GM12892 (cell line): ENCODE measurements at regions not wholly inside any gene's neighbourhood (a gene's known extent, or its start where the extent isn't known, plus 50 kb on each side); places are given as distances from the start of the nearest gene placed in this dataset.

Source experiments
- DNase-seq: peaks from one replicate; pipeline ENCODE4 v3.0.0; 2011; ENCODE audit not compliant: insufficient read length
- FAIRE-seq: peaks from 2 replicates; lab custom pipeline; 2011; peaks lifted over from hg19 to GRCh38; lab: Jason Lieb, UNC
- POLR2A ChIP-seq: IDR thresholded peaks from 2 replicates; pipeline ENCODE4 v1.6.1; 2011; ENCODE audit warnings: low read depth, low read length, control low read depth
- POLR2AphosphoS5 ChIP-seq: IDR thresholded peaks from 2 replicates; pipeline ENCODE4 v1.6.1; 2011; ENCODE audit warnings: low read depth, low read length, control low read depth
- TAF1 ChIP-seq: IDR thresholded peaks from 2 replicates; pipeline ENCODE4 v1.6.1; 2011; ENCODE audit warnings: low read depth, mild to moderate bottlenecking, control low read depth, low read length, borderline replicate concordance

DNA sequence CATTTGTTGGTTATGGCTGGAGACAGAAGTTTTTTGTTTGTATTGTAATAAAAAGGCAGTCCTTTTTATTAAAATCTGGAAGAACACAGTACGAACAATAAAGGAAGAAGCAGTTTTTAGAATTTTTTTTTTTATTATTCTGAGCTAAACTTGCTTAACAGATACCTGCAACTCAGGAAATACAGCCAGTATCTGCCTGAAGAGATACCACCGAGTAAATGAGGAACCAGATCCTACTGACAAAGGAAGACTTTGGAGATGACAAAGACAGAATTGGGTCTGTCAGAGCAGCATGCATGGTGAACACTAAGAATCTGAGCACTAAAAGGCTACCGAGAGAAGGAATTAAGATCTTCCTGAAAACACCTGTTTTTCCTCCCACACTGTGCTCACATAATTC is 1335.9 kb upstream of the SORCS1 start:
- FAIRE-seq (no peak), DNase-seq (no peak)
- TF ChIP-seq TAF1 (no peak), POLR2AphosphoS5 (no peak), POLR2A (no peak)

DNA sequence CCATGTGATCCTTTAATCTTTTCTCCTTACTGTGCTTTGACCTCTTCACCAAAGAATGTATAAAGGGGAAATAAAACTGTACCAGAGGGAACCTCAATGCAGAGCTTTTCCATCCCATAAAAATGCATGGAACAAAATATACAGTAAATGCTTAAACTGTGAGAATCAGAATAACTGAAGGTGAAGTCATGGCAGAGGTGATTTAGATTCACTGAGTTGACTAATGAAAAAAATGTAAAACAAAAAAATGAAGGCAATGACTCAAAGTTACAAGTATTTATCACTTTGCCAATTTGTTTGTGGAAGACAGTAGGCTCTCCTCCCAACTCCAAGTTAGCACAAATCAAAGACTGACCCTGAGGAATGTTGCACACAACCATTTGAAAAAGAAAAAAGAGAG is 1331.6 kb upstream of the SORCS1 start:
- TF ChIP-seq POLR2AphosphoS5 (no peak), TAF1 (no peak), POLR2A (no peak)
- no peak for FAIRE-seq

DNA sequence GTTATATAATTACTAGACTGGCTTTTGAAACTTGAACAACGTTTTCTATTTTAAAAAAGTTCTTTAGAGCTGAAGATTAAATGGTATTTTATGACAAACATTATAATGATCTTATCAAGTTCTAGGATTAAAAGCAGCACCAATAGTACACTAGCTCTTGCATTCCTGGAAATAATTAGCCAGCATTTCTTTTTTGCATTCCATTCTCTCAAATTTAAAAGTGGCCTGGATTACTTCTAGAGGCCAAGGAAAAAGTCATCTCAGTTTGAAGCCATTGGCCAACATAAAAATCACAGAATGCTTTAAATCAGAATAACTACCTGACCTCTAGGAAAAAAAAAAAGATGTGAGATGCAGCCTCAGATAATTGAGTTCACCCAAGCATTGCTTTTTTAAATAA is 1326.4 kb upstream of the SORCS1 start:
- TF ChIP-seq TAF1 (no peak), POLR2A (no peak), POLR2AphosphoS5 (no peak)
- DNase-seq (no peak), FAIRE-seq (no peak)

More for the DNA sequence above, 1331.6 kb upstream of the SORCS1 start:
- no peak for DNase-seq

DNA sequence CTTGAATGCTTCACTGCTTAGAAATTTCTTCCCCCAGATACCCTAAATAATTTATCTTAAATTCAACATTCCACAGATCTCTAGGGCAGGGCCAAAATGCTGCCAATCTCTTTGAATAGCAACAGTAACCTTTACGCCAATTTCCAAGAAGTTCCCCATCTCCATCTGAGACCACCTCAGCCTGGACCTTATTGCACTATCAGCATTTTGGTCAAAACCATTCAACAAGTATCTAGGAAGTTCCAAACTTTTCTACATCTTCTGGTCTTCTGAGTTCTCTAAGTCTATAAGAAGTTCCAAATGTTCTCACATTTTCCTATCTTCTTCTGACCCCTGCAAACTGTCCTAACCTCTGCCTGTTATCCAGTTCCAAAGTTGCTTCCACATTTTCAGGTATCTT is 1306.9 kb upstream of the SORCS1 start:
- TF ChIP-seq POLR2A: no peak
- no peak for TF ChIP-seq POLR2AphosphoS5
- no peak for TF ChIP-seq TAF1
- FAIRE-seq: no peak
- DNase-seq: no peak

DNA sequence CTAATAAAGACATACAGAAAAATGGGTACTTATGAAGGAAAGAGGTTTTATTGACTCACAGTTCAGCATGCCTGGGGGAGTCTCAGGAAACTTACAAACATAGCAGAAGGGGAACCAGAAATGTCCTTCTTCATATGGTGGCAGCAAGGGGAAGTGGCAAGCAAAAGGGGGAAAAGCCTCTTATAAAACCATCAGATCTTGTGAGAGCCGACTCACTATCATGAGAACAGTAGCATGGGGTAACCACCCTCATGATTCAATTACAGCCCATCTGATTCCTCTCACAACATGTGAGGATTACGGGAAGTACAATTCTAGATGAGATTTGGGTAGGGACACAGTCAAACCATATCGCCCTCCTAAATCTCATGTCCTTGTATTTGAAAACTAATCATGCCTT is 1305.4 kb upstream of the SORCS1 start:
- DNase-seq: no peak
- no peak for TF ChIP-seq TAF1
- TF ChIP-seq POLR2A: no peak
- TF ChIP-seq POLR2AphosphoS5: no peak
- no peak for FAIRE-seq

DNA sequence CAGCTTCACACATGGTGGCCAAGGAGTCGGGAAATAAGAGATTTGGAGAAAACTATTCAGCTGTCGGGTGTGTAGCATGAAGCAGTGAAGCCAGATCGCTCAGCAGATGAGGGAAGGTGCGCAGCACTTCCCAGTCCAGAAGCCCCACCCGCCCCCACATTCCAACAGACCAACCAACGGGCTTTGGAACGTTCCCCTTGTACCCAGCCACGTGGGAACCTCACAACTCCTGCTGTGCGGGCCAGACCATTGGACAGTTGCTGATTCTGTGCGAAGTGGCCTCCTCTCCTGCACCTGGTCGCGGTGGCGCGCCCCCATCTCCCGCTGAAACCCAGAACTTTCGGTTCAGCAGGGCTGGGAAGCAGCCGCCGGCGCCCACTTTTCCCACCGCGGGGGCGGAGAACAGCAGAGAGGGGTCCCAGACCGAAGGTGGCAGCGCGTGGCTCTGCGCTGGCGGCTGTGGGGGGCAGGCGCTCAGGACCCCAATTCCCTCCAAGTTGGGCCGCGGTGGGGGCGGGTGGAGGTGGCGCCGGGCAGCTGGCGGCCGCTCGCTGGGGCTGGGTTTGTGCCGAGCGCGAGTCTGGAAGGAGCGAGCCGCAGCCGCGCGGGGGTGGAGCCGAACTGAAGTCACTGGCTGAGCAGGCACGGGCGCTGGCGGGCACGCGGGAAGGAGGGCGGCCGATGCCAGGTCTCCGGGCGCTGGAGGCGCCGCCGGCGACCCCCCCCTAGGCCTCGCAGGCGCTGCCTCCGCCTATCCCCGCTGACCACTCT is 1301.5 kb upstream of the SORCS1 start:
- peak; percentile 2 for DNase-seq
- TF ChIP-seq TAF1 (no peak), POLR2AphosphoS5 (no peak), POLR2A (no peak)
- no peak for FAIRE-seq

DNA sequence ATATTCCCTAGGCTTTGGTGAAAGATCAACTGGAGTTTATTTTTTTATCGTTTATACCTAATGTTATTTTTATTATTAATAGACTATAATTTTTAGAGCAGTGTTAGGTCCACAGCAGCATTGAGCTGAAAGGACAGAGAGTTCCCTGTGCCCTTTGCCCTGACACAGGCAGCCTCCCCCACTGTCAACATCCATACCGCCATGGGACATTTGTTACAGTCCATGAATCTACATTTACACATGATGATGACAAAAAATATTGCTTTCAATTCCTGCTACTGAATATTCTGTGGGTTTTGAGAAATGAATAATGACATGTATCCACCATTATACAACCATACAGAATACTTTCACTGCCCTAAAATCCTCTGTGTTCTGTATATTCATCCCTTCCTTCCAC is 1297.5 kb upstream of the SORCS1 start:
- TF ChIP-seq POLR2AphosphoS5 (no peak), POLR2A (no peak), TAF1 (no peak)
- FAIRE-seq (no peak), DNase-seq (no peak)

DNA sequence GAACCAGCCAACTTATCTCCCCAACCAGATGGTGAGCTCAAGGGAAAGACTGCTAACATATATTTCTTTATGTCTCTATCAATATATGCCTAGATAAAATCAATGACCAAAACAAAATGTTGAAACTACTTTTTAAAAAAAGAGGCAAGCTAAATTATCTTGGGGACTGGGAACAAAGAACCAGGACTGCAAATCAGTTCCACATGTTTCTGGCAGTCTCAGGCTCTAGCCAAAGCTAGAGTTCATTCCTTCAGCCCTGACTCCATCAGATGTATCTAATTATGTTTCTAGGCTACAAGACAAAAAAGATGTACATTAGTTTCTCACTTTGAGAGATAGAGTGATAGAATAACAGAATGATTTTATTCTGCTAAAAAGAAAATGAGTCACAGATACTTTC is 1290.3 kb upstream of the SORCS1 start:
- no peak for DNase-seq
- TF ChIP-seq POLR2AphosphoS5 (no peak), TAF1 (no peak), POLR2A (no peak)
- no peak for FAIRE-seq

DNA sequence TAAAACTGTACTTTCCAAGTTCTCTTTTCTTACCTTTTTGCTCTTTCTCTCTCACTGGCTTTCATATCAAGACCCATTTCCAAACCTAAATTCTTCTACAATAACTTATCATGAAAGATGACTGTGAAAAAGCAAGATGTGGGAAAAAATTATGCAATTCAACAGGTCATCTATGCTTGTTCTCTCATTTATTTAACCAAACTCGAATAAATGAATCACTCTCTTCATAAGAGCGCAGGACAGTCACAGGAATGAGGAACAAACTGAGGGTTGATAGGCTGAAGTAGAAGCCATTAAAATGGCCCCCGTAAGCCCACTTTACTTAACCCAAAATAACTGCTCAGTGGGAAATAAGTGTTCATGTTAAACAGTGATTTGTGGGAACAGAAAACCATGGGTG is 1289.7 kb upstream of the SORCS1 start:
- TF ChIP-seq POLR2A: no peak
- FAIRE-seq: no peak

DNA sequence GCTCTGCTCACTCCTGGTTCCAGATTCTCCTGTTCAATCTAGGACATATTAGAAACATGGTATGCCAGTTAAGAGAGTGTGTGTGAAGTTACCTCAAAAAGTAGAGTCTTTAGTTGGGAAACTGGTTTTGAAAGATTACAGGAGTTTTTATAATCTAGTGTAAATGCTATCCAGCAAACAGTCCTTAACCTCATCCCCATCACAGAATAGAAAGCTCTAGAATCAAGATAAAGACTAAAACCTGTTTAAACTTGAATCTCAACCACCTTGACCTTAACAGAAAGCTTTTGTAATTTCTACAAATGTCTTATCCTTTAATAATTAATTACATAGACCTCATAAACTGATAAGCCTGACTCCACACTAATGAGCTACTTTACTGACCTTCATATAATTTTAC is 1288.7 kb upstream of the SORCS1 start:
- TF ChIP-seq TAF1 (no peak), POLR2AphosphoS5 (no peak), POLR2A (no peak)
- DNase-seq: no peak
- no peak for FAIRE-seq

More for the DNA sequence above, 1289.7 kb upstream of the SORCS1 start:
- DNase-seq: no peak

DNA sequence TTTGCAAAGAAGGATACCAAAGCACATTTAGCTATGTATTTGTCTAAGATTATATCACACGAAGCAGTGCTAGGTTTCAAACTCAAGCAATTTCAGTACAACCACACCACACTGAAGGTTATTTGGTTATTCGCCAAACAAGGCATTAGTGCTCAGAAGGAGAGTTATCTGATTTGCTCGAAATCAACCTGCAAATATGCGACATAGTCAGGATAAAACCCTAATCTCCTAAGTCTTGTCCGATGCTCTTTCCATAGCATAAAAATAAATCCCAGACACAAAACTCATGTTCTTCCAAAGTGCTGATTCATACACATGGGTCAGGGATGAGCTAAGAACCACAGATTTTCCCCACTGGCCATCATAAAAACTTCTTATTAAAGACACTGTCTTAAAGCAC is 1288.0 kb upstream of the SORCS1 start:
- no peak for TF ChIP-seq TAF1
- no peak for TF ChIP-seq POLR2A
- TF ChIP-seq POLR2AphosphoS5: no peak
- no peak for FAIRE-seq

DNA sequence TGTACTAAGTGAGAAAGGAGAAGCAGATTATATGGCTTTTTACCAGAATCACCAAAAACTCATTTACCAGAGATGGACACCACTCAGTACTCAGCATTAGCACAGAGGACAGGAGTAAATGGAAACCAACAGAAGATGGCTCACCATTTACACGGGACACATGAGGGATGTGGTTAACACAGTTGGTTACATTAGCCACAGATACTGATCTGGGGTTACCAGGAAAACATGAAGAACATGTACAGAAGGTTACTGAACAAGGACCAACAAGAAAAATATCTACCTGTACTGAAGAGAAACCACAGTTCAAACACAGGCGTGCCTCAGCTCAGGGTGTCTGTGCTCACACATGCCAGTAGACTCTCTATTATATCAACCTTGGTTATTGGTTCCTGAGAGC is 1285.8 kb upstream of the SORCS1 start:
- no peak for FAIRE-seq
- no peak for DNase-seq
- no peak for TF ChIP-seq POLR2A
- no peak for TF ChIP-seq POLR2AphosphoS5
- no peak for TF ChIP-seq TAF1

More for the DNA sequence above, 1288.0 kb upstream of the SORCS1 start:
- no peak for DNase-seq
